Fibroblast of lung (primary cell): ENCODE measurements at regions not wholly inside any gene's neighbourhood (a gene's known extent, or its start where the extent isn't known, plus 50 kb on each side); places are given as distances from the start of the nearest gene placed in this dataset.

Experiments used
- DNase-seq, 2 donors: peaks; one replicate each; pipeline versions ENCODE4 v3.0.0 to v3.0.0-alpha.2; 2010; ENCODE audit warnings: low read depth in 2 of 2
- H2AFZ ChIP-seq: 2 replicates; pipeline ENCODE4 v1.5.1; 2012; ENCODE audit warnings: low read length, control low read depth, inconsistent platforms
- H3K27ac ChIP-seq: 2 replicates; pipeline ENCODE4 v1.5.1; 2011; ENCODE audit warnings: low read length, control low read depth; ENCODE audit not compliant: insufficient read depth
- H3K27me3 ChIP-seq: 2 replicates; pipeline ENCODE4 v1.5.1; 2011; ENCODE audit warnings: mild to moderate bottlenecking, low read length; ENCODE audit not compliant: control insufficient read depth, insufficient read depth
- H3K36me3 ChIP-seq: 2 replicates; pipeline ENCODE4 v1.5.1; 2011; ENCODE audit warnings: low read length; ENCODE audit not compliant: control insufficient read depth, insufficient read depth
- H3K4me1 ChIP-seq: 2 replicates; pipeline ENCODE4 v1.5.1; 2011; ENCODE audit warnings: low read length; ENCODE audit not compliant: control insufficient read depth, insufficient read depth; ENCODE audit errors: extremely low read depth
- H3K4me2 ChIP-seq: 2 replicates; pipeline ENCODE4 v1.5.1; 2011; ENCODE audit warnings: low read length, control low read depth; ENCODE audit not compliant: insufficient read depth; ENCODE audit errors: extremely low read depth
- H3K4me3 ChIP-seq, 4 experiments: fragments of 200-600 bp in 1 of 4; sonication (generic) in 1 of 4; replicated peaks in 1 of 4; 2 replicates each; pipeline ENCODE4 v1.5.1; 2011 to 2016; ENCODE audit warnings: low read length in 4 of 4, low read depth in 3 of 4, mild to moderate bottlenecking in 3 of 4, control low read depth in 2 of 4, inconsistent platforms in 1 of 4, mixed read lengths in 1 of 4; ENCODE audit not compliant: insufficient read depth in 1 of 4; ENCODE audit errors: control extremely low read depth in 1 of 4
- H3K79me2 ChIP-seq: 2 replicates; pipeline ENCODE4 v1.5.1; 2012; ENCODE audit warnings: mild to moderate bottlenecking, low read length, inconsistent platforms; ENCODE audit not compliant: control insufficient read depth, insufficient read depth
- H3K9ac ChIP-seq: 2 replicates; pipeline ENCODE4 v1.5.1; 2011; ENCODE audit warnings: mild to moderate bottlenecking, low read length, control low read depth; ENCODE audit not compliant: insufficient read depth
- H3K9me3 ChIP-seq: 2 replicates; pipeline ENCODE4 v1.5.1; 2012; ENCODE audit warnings: low read depth, low read length; ENCODE audit not compliant: control insufficient read depth, insufficient read depth
- H4K20me1 ChIP-seq: 2 replicates; pipeline ENCODE4 v1.5.1; 2011; ENCODE audit warnings: low read length; ENCODE audit not compliant: control insufficient read depth, insufficient read depth; ENCODE audit errors: extremely low read depth
- CTCF ChIP-seq, 2 donors: IDR thresholded peaks in 1 of 2; conservative IDR thresholded peaks in 1 of 2; 1 replicate in 1 of 2; 2 replicates in 1 of 2; pipeline ENCODE4 v1.5.1; 2011 to 2012; ENCODE audit warnings: low read length in 2 of 2, control low read depth in 1 of 2, inconsistent platforms in 1 of 2, low read depth in 1 of 2, mild to moderate bottlenecking in 1 of 2
- EZH2 ChIP-seq: IDR thresholded peaks from 2 replicates; pipeline ENCODE4 v1.5.1; 2012; ENCODE audit warnings: low read length, control low read depth, mild to moderate bottlenecking; ENCODE audit errors: missing control alignments

DNA sequence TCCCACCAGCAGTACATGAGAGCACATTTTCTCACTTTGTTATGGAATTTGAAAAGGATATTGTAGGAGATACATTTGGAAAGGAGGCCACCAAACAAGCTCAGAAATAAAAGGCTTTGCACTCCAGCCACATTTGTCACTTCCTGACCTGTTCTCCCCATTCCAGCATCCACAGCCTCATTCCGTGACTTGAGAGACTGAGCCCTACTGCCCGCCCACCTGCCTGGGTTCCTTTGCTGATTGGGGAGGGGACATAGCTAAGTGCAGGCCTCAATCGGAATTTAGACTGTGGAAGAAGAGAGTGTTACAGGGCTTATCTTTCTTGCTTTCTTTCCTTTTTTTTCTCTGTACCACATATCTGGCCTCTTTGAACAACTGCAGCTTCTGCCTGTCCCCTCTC is 735.4 kb upstream of the TMEM132C start:
- H3K4me3 ChIP-seq: no peak overlapping the region
- H2AFZ ChIP-seq: no peak overlapping the region
- no peaks in the 10 kb centered on the region for H3K36me3 ChIP-seq
- TF ChIP-seq EZH2: no peak
- no peak for TF ChIP-seq CTCF (conservative IDR thresholded peaks at IDR 0.05 in 1 of 2, IDR thresholded peaks at IDR 0.05 in 1 of 2; ENCODE audit: low read depth in 1 of 2, low read length in 2 of 2)
- no peaks in the 10 kb centered on the region for H3K4me1 ChIP-seq
- H3K9ac ChIP-seq: no peak overlapping the region
- no peak overlapping the region for H3K27ac ChIP-seq
- no peaks in the 10 kb centered on the region for H4K20me1 ChIP-seq
- H3K27me3 ChIP-seq: no peaks in the 10 kb centered on the region
- H3K4me2 ChIP-seq: no peak overlapping the region
- no peaks in the 10 kb centered on the region for H3K79me2 ChIP-seq
- DNase-seq: no peak
- H3K9me3 ChIP-seq: no peaks in the 10 kb centered on the region

- Histone ChIP-seq H3K4me1 (no peaks in the 10 kb centered on the region), H3K9ac (no peak overlapping the region), H3K27ac (no peak overlapping the region), H3K79me2 (no peaks in the 10 kb centered on the region), H3K36me3 (no peaks in the 10 kb centered on the region), H3K27me3 (no peaks in the 10 kb centered on the region), H4K20me1 (no peaks in the 10 kb centered on the region), H3K4me2 (no peak overlapping the region), H3K4me3 (no peak overlapping the region), H2AFZ (no peak overlapping the region), H3K9me3 (no peaks in the 10 kb centered on the region)
- no peak for TF ChIP-seq CTCF (conservative IDR thresholded peaks at IDR 0.05 in 1 of 2, IDR thresholded peaks at IDR 0.05 in 1 of 2; ENCODE audit: low read depth in 1 of 2, low read length in 2 of 2)
- TF ChIP-seq EZH2: no peak
- no peak for DNase-seq
Measured at GRCh38 chr12:127533353-127533752, 733.6 kb upstream of the TMEM132C start.

GRCh38 chr12:127536833-127537428 is 730.0 kb upstream of the TMEM132C start:
- Histone ChIP-seq H2AFZ (no peak overlapping the region), H3K27me3 (no peaks in the 10 kb centered on the region), H4K20me1 (no peaks in the 10 kb centered on the region), H3K79me2 (no peaks in the 10 kb centered on the region), H3K4me3 (no peak overlapping the region), H3K27ac (no peak overlapping the region), H3K36me3 (no peaks in the 10 kb centered on the region), H3K4me2 (no peak overlapping the region), H3K4me1 (no peaks in the 10 kb centered on the region), H3K9me3 (no peaks in the 10 kb centered on the region), H3K9ac (no peak overlapping the region)
- DNase-seq: no peak
- no peak for TF ChIP-seq CTCF (conservative IDR thresholded peaks at IDR 0.05 in 1 of 2, IDR thresholded peaks at IDR 0.05 in 1 of 2; ENCODE audit: low read depth in 1 of 2, low read length in 2 of 2)
- no peak for TF ChIP-seq EZH2
